Endodermal cell (in vitro differentiated cells): ENCODE measurements at regions not wholly inside any gene's neighbourhood (a gene's known extent, or its start where the extent isn't known, plus 50 kb on each side); places are given as distances from the start of the nearest gene placed in this dataset.

Experiments used
- DNase-seq: peaks from one replicate; pipeline ENCODE4 v3.0.0-alpha.2; 2017
- H3K27ac ChIP-seq: 2 replicates; pipeline ENCODE4 v1.5.1; 2013; ENCODE audit warnings: mild to moderate bottlenecking, low read depth, low read length, moderate library complexity
- H3K27me3 ChIP-seq: 2 replicates; pipeline ENCODE4 v1.6.1; 2013; ENCODE audit warnings: mild to moderate bottlenecking, low read length, moderate library complexity; ENCODE audit not compliant: insufficient read depth, control insufficient read depth, poor library complexity, severe bottlenecking
- H3K36me3 ChIP-seq: 2 replicates; pipeline ENCODE4 v1.7.0; 2013; ENCODE audit warnings: mild to moderate bottlenecking, low read length, moderate library complexity; ENCODE audit not compliant: control insufficient read depth, insufficient read depth
- H3K4me1 ChIP-seq: one replicate; pipeline ENCODE4 v1.7.0; 2013; ENCODE audit warnings: low read length; ENCODE audit not compliant: control insufficient read depth, insufficient read depth
- H3K4me3 ChIP-seq: 2 replicates; pipeline ENCODE4 v1.5.1; 2013; ENCODE audit warnings: mild to moderate bottlenecking, low read length, moderate library complexity
- H3K9ac ChIP-seq: 2 replicates; pipeline ENCODE4 v1.6.1; 2013; ENCODE audit warnings: mild to moderate bottlenecking, low read length, moderate library complexity; ENCODE audit not compliant: poor library complexity, severe bottlenecking; ENCODE audit errors: extremely low read depth
- H3K9me3 ChIP-seq: 2 replicates; pipeline ENCODE4 v1.6.1; 2013; ENCODE audit warnings: mild to moderate bottlenecking, low read length, moderate library complexity; ENCODE audit not compliant: control insufficient read depth
- H3K27ac Mint-ChIP-seq: 2 replicates; pipeline ENCODE4 v1.8.0; 2020; ENCODE audit warnings: mixed read lengths
- H3K27me3 Mint-ChIP-seq: 2 replicates; pipeline ENCODE4 v1.8.0; 2021; ENCODE audit warnings: mild to moderate bottlenecking, mixed read lengths; ENCODE audit not compliant: insufficient read depth
- H3K36me3 Mint-ChIP-seq: 2 replicates; pipeline ENCODE4 v1.8.0; 2020; ENCODE audit warnings: low read depth, mixed read lengths
- H3K4me1 Mint-ChIP-seq: 2 replicates; pipeline ENCODE4 v1.8.0; 2020; ENCODE audit warnings: mixed read lengths
- H3K4me3 Mint-ChIP-seq: 2 replicates; pipeline ENCODE4 v1.8.0; 2020; ENCODE audit warnings: mild to moderate bottlenecking, moderate library complexity, mixed read lengths
- H3K9me3 Mint-ChIP-seq: 2 replicates; pipeline ENCODE4 v1.8.0; 2020; ENCODE audit warnings: mild to moderate bottlenecking, mixed read lengths
- CTCF ChIP-seq: fragments of 200-600 bp; sonication (generic); conservative IDR thresholded peaks from 2 replicates; pipeline ENCODE4 v1.5.0; 2021; ENCODE audit warnings: antibody characterized with exemption, mild to moderate bottlenecking
- WGBS, 2 experiments: methylation state at CpG; one replicate each; pipeline versions ENCODE4 v1.1.5 to v1.1.7; 2013; ENCODE audit warnings: missing lambda C conversion rate in 2 of 2, mixed read lengths in 1 of 2; ENCODE audit not compliant: insufficient coverage in 1 of 2, insufficient read length in 1 of 2; 5-methylcytosine and 5-hydroxymethylcytosine counted together

GRCh38 chr6:96743496-96743895, 93.8 kb downstream of the GPR63 start:
- H3K36me3 ChIP-seq, result no peaks in the 10 kb centered on the region
- Mint-ChIP-seq H3K27me3 (no peaks in the 10 kb centered on the region), H3K36me3 (no peaks in the 10 kb centered on the region), H3K4me1 (no peaks in the 10 kb centered on the region), H3K9me3 (no peaks in the 10 kb centered on the region), H3K27ac (no peak overlapping the region), H3K4me3 (no peak overlapping the region)
- no peak overlapping the region for H3K4me3 ChIP-seq
- H3K27ac ChIP-seq, result no peak overlapping the region
- WGBS, 2 experiments, result 94 to 100% methylated on average over 1 to 4 of the region's 4 CpGs
- no peaks in the 10 kb centered on the region for H3K4me1 ChIP-seq
- no peak overlapping the region for H3K9ac ChIP-seq
- no peaks in the 10 kb centered on the region for H3K27me3 ChIP-seq
- no peaks in the 10 kb centered on the region for H3K9me3 ChIP-seq
- no peak for DNase-seq
- no peak for TF ChIP-seq CTCF

DNA sequence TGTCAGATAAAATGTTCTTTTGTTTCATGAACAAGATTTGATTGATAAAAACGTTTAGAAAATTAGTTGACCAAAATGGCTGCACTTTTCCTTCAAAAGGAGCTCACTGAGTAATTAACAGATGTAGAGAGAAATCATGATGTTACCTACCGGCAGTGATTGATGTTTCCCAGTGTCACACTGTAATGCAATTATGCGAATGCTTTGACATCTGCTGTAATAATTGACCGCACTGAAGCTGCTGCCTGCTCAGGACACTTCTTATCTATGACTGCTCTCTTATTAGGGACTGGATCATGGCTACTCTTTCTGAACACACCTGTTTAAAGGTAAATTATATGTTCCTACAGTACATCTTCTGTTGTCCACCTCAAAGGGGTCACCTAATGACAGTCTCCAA, 94.6 kb downstream of the GPR63 start:
- H3K9ac ChIP-seq, result no peak overlapping the region
- Mint-ChIP-seq H3K27ac (no peak overlapping the region), H3K27me3 (no peaks in the 10 kb centered on the region), H3K4me3 (no peak overlapping the region), H3K36me3 (no peaks in the 10 kb centered on the region), H3K4me1 (no peaks in the 10 kb centered on the region), H3K9me3 (no peaks in the 10 kb centered on the region)
- no peak for DNase-seq
- H3K27me3 ChIP-seq, result no peaks in the 10 kb centered on the region
- 81 to 82% methylated on average over 4 of the region's 4 CpGs for WGBS, 2 experiments
- no peak overlapping the region for H3K4me3 ChIP-seq
- no peak for TF ChIP-seq CTCF
- no peaks in the 10 kb centered on the region for H3K4me1 ChIP-seq
- H3K9me3 ChIP-seq, result no peaks in the 10 kb centered on the region
- H3K27ac ChIP-seq, result no peak overlapping the region
- H3K36me3 ChIP-seq, result no peaks in the 10 kb centered on the region

DNA sequence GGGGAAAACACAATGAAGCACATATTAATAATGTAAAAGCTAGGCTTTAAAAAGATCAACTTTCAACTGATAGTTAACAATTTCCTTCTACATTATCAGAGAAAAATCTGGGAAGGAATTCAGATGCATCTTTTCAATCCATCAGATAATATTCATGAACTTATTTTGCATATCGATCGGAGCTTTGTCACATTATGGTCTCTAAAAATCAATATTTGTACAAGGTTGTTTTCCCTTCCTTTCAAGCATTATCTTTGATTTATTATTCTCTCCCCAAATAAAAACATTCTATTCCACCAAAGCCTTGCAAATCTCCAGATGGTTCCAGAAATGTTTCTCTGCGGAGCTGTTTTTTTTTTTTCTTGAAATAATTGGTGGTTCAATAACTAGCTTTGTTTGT, 101.9 kb downstream of the GPR63 start:
- Histone ChIP-seq H3K4me3 (no peak overlapping the region), H3K27ac (no peak overlapping the region), H3K36me3 (no peaks in the 10 kb centered on the region), H3K9me3 (no peaks in the 10 kb centered on the region), H3K27me3 (peaks cover 11% of the 10 kb centered on the region), H3K4me1 (peaks cover 4% of the 10 kb centered on the region), H3K9ac (no peak overlapping the region)
- peaks cover 3% of the 10 kb centered on the region for H3K27me3 Mint-ChIP-seq
- H3K9me3 Mint-ChIP-seq, result no peaks in the 10 kb centered on the region
- TF ChIP-seq CTCF, result no peak
- no peak for DNase-seq
- H3K36me3 Mint-ChIP-seq, result no peaks in the 10 kb centered on the region
- 94 to 100% methylated on average over 2 to 3 of the region's 3 CpGs for WGBS, 2 experiments
- no peak overlapping the region for H3K4me3 Mint-ChIP-seq
- H3K4me1 Mint-ChIP-seq, result peaks cover 7% of the 10 kb centered on the region
- no peak overlapping the region for H3K27ac Mint-ChIP-seq
